ENCODE measurements at regions not wholly inside any gene's neighbourhood (a gene's known extent, or its start where the extent isn't known, plus 50 kb on each side); places are given as distances from the start of the nearest gene placed in this dataset.

GRCh38 chr2:36088716-36089328, 266.8 kb upstream of the CRIM1 start (continued):
- TF ChIP-seq CHD7 (IDR thresholded peaks at IDR 0.05; ENCODE audit: insufficient replicate concordance, low read length) (no peak), SRF (IDR thresholded peaks at IDR 0.05; ENCODE audit: low read depth, low read length) (no peak), YY1 (IDR thresholded peaks at IDR 0.05; ENCODE audit: low read depth, low read length) (no peak)

All from H1 (cell line).